ENCODE measurements at regions not wholly inside any gene's neighbourhood (a gene's known extent, or its start where the extent isn't known, plus 50 kb on each side); places are given as distances from the start of the nearest gene placed in this dataset.

DNA sequence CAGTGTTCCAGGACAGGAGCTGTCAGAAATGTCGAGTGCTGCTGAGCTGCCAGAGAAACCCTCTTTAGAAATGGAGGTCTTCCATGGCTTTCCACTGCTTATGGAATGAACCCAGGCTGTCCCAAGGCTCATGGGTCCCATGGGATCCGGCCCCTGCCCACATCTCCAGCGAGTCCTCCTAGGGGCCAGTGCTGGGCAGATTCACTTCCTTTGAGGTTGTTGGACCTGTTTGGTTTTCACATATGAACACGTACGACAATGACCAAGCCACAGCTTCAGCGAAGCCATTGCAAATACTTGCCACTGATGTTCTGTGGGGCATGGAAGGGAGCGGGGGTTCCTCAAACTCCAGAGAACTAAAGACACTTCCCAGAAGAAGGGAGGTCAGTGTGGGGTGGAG is 483.3 kb downstream of the TBC1D22A start:
- DNase-seq: peak in 1 of 7 donors; percentile 35
- peaks cover 2% of the 10 kb centered on the region for H3K27me3 ChIP-seq
- H3K27ac ChIP-seq: no peak overlapping the region
- no peaks in the 10 kb centered on the region for H3K4me1 ChIP-seq (replicated peaks in 1 of 2)
- H3K4me3 ChIP-seq: no peak overlapping the region
- intact Hi-C loops (cut with DNase I): no loop called here
- H3K9me3 ChIP-seq (replicated peaks in 1 of 3): no peaks in the 10 kb centered on the region
- WGBS, 4 donors: 80 to 87% (median 82%) methylated on average over 6 to 7 of the region's 7 CpGs
- H3K36me3 ChIP-seq (replicated peaks in 1 of 2): no peaks in the 10 kb centered on the region
- TF ChIP-seq, protein P1, sequence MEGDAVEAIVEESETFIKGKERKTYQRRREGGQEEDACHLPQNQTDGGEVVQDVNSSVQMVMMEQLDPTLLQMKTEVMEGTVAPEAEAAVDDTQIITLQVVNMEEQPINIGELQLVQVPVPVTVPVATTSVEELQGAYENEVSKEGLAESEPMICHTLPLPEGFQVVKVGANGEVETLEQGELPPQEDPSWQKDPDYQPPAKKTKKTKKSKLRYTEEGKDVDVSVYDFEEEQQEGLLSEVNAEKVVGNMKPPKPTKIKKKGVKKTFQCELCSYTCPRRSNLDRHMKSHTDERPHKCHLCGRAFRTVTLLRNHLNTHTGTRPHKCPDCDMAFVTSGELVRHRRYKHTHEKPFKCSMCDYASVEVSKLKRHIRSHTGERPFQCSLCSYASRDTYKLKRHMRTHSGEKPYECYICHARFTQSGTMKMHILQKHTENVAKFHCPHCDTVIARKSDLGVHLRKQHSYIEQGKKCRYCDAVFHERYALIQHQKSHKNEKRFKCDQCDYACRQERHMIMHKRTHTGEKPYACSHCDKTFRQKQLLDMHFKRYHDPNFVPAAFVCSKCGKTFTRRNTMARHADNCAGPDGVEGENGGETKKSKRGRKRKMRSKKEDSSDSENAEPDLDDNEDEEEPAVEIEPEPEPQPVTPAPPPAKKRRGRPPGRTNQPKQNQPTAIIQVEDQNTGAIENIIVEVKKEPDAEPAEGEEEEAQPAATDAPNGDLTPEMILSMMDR (IDR thresholded peaks at IDR 0.05): no peak
- TF ChIP-seq POLR2A (IDR thresholded peaks at IDR 0.05): no peak

DNA sequence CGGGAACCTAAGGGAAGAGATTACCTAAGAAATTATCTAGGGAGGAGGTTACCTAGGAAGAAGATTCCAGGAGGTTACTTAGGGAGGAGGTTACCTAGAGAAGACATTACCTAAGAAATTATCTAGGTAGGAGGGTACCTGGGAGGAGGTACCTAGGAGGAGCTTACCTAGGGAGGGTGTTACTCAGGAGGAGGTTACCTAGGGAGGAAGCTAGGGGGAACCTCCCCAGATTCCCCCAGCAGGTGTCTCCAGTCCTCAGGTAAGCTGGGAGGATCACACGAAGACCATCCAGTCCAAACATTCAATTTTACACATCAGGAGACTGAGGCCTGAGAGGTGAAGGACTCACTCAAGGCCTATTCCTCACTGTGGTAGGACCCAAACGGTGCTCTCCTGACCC is 482.8 kb downstream of the TBC1D22A start:
- no peak overlapping the region for H3K27ac ChIP-seq
- H3K4me3 ChIP-seq: no peak overlapping the region
- DNase-seq: no peak
- no peak for TF ChIP-seq POLR2A (IDR thresholded peaks at IDR 0.05)
- TF ChIP-seq, protein P1 (IDR thresholded peaks at IDR 0.05): no peak
- no peaks in the 10 kb centered on the region for H3K27me3 ChIP-seq
- intact Hi-C loops (cut with DNase I): no loop called here
- WGBS, 4 donors: 66 to 84% (median 72%) methylated on average over 2 to 3 of the region's 3 CpGs
- H3K9me3 ChIP-seq (replicated peaks in 1 of 3): no peaks in the 10 kb centered on the region
- H3K36me3 ChIP-seq (replicated peaks in 1 of 2): no peaks in the 10 kb centered on the region
- H3K4me1 ChIP-seq (replicated peaks in 1 of 2): no peaks in the 10 kb centered on the region

DNA sequence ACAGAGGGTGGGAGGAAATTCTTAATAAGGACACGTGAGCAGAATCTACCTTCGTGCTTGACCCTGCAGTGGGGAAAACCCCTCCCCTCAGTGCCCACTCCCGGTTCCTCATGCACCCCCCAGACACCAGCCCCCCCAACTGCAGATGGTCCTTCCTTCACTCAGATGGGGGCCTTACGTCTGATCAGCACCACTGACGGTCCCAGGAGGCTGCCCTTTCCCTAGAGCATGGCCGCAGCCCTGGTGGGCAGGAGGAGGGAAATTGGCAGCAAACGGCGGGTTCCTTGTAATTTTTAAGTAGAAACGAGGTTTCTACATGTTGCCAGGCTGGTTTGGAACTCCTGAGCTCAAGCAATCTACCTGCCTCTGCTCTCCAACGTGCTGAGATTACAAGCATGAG is 477.7 kb downstream of the TBC1D22A start:
- WGBS, 4 donors: 58 to 74% (median 66%) methylated on average over 9 to 10 of the region's 10 CpGs
- Histone ChIP-seq H3K27ac (no peak overlapping the region), H3K36me3 (replicated peaks in 1 of 2) (no peaks in the 10 kb centered on the region), H3K4me3 (no peak overlapping the region), H3K9me3 (replicated peaks in 1 of 3) (no peaks in the 10 kb centered on the region), H3K4me1 (replicated peaks in 1 of 2) (no peaks in the 10 kb centered on the region), H3K27me3 (no peaks in the 10 kb centered on the region)
- peak in 1 of 7 donors; percentile 21 for DNase-seq
- intact Hi-C loops (cut with DNase I): no loop called here
- TF ChIP-seq, protein P1 (IDR thresholded peaks at IDR 0.05): no peak
- no peak for TF ChIP-seq POLR2A (IDR thresholded peaks at IDR 0.05)

DNA sequence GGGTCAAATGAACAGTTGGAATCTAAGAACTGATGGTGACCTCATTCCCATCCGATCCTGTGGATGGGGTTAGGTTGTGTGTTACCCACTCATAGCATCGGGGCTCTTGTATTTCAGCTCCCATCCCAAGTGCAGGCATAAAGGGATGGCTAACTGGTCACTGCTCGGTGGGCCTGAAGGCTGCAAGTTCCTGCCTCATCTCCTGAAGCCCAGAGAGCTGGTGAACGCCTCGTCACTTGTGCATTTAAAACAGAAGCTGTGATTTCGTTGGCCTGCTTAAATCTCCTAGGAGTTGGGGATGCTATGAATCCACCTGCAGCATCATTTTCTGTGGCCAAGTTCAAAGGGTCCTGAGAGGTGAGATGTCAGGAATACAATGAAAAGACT is 477.0 kb downstream of the TBC1D22A start:
- Histone ChIP-seq H3K4me1 (replicated peaks in 1 of 2) (no peaks in the 10 kb centered on the region), H3K4me3 (no peak overlapping the region), H3K27me3 (no peaks in the 10 kb centered on the region), H3K36me3 (replicated peaks in 1 of 2) (no peaks in the 10 kb centered on the region), H3K27ac (no peak overlapping the region), H3K9me3 (replicated peaks in 1 of 3) (no peaks in the 10 kb centered on the region)
- TF ChIP-seq, protein P1 (IDR thresholded peaks at IDR 0.05): no peak
- TF ChIP-seq POLR2A (IDR thresholded peaks at IDR 0.05): no peak
- intact Hi-C loops (cut with DNase I): no loop called here
- WGBS, 4 donors: 68 to 82% (median 73%) methylated on average over 6 of the region's 6 CpGs
- DNase-seq: no peak

Measured in adrenal gland (tissue), 9 donors.